Activated naive CD4-positive, alpha-beta T cell treated with anti-CD3 and anti-CD28 coated beads, Interleukin-2, amount 50 U/mL, for 72 hours (primary cell): ENCODE measurements at regions not wholly inside any gene's neighbourhood (a gene's known extent, or its start where the extent isn't known, plus 50 kb on each side); places are given as distances from the start of the nearest gene placed in this dataset.

ENCODE experiments used
- ATAC-seq, 2 donors: fragments of 150-1000 bp; cut with Tn5 transposase; 2 replicates each; pipeline ENCODE4 v1.10.0; 2021; ENCODE audit warnings: mild to moderate bottlenecking in 2 of 2, moderate library complexity in 2 of 2
- DNase-seq, 2 donors: peaks; one replicate each; pipeline ENCODE4 v3.0.0; 2021 to 2022; ENCODE audit warnings: low spot score in 2 of 2
- H3K27ac Mint-ChIP-seq, 2 donors: one replicate each; pipeline ENCODE4 v1.8.0; 2022; ENCODE audit warnings: mild to moderate bottlenecking in 2 of 2, mixed read lengths in 2 of 2
- H3K36me3 Mint-ChIP-seq, 2 donors: one replicate each; pipeline ENCODE4 v1.8.0; 2022; ENCODE audit warnings: mixed read lengths in 2 of 2
- H3K9me3 Mint-ChIP-seq, 2 donors: one replicate each; pipeline ENCODE4 v1.8.0; 2022; ENCODE audit warnings: mixed read lengths in 2 of 2

DNA sequence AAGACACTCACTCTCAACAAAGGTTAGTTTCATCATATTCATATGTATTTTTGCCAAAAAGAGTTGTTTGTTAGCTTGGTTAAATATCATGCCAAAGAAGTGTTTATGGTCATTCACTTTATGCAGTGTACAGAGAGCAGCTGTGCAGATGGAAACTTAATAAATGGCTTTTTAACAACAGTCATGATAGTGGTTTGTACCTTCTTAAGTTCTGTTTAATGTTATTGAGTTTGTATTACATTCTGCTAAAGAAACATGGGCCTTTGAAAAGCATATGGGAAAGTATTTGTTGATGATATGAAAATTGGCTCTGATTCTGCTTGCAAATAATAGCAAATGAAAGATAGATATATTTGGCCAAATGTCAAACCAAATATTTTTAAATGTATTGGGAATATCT, 607.3 kb downstream of the NCAM2 start:
- no peaks in the 10 kb centered on the region for H3K36me3 Mint-ChIP-seq
- ATAC-seq: no peak
- no peak for DNase-seq
- H3K27ac Mint-ChIP-seq: no peak overlapping the region
- peaks cover 16 to 17% of the 10 kb centered on the region in 2 donors for H3K9me3 Mint-ChIP-seq

GRCh38 chr21:21606041-21606440, 607.8 kb downstream of the NCAM2 start:
- DNase-seq (no peak), ATAC-seq (no peak)
- H3K9me3 Mint-ChIP-seq: peaks cover 14 to 16% of the 10 kb centered on the region in 2 donors
- H3K36me3 Mint-ChIP-seq: no peaks in the 10 kb centered on the region
- H3K27ac Mint-ChIP-seq: no peak overlapping the region

DNA sequence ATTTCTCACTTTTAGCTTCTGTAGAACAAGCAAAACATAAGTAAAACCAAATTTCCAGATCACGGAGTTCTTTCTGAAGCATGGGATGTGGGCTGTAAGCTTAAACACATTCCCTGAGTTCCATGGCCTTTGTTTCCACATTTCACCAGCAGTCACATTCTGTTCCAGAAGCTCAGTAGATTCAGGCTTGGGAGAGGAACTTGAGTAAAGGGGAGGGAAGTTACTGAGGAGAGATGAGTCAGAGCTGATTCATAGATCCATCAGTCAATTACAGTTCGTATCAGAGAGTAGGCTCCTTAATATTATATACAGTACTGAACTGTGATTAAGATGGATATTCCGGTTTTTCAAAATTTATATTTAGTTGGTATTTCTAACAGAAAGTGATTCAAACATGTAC, 614.3 kb downstream of the NCAM2 start:
- Mint-ChIP-seq H3K27ac (no peak overlapping the region), H3K9me3 (peaks cover 5 to 9% of the 10 kb centered on the region in 2 donors), H3K36me3 (no peaks in the 10 kb centered on the region)
- ATAC-seq (no peak), DNase-seq (no peak)

GRCh38 chr21:21614966-21615365, 616.8 kb downstream of the NCAM2 start:
- no peak for DNase-seq
- ATAC-seq: no peak
- Mint-ChIP-seq H3K9me3 (peaks cover 0 to 12% of the 10 kb centered on the region in 2 donors), H3K36me3 (no peaks in the 10 kb centered on the region), H3K27ac (no peak overlapping the region)

DNA sequence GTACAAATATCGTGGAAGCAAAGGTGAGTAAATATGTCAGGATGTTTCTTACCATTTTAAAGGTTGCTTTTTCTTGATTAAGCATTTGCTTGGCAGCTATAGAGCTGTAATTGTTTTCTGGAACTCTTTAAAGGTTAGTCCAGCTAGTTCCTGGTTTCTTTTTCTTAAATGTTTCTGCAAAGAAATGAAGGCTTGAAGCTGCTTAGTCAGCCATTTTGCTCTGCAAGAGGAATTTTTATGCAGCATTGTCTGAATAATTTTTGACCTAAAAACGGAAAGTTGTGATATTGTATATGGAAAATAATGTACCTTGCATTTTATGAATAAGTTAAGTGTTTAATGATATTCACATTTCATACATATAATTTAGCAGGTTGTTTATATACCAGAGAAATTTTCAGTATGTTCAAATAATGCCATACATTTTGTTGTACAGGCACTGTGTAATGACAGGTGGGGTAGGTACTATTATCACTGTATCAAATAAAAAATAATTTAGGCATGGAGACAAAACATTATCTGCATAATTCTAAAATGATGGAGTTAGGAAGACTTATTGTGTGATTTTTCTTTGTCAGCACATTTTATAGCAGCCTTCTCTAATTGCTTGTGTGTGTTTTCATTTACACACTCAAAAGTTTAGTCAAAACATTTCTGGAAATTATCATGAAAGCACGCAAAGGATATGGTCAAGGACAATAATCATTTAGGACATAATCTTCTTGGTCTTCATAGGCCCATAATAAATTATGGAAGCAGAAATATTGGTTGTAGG, 624.4 kb downstream of the NCAM2 start:
- ATAC-seq (no peak), DNase-seq (no peak)
- Mint-ChIP-seq H3K27ac (no peak overlapping the region), H3K36me3 (no peaks in the 10 kb centered on the region), H3K9me3 (peaks cover 7 to 18% of the 10 kb centered on the region in 2 donors)

- H3K36me3 Mint-ChIP-seq: no peaks in the 10 kb centered on the region
- no peak overlapping the region for H3K27ac Mint-ChIP-seq
- no peak for DNase-seq
- ATAC-seq: no peak
- H3K9me3 Mint-ChIP-seq: peaks cover 7 to 18% of the 10 kb centered on the region in 2 donors
Observed at GRCh38 chr21:21624674-21625073, 626.5 kb downstream of the NCAM2 start.

GRCh38 chr21:21631961-21632360, 633.8 kb downstream of the NCAM2 start:
- Mint-ChIP-seq H3K27ac (peak overlapping the region in 1 of 2 donors; percentile 10), H3K36me3 (peaks cover 0 to 5% of the 10 kb centered on the region in 2 donors), H3K9me3 (peaks cover 18 to 19% of the 10 kb centered on the region in 2 donors)
- ATAC-seq: no peak
- DNase-seq: no peak

GRCh38 chr21:21632926-21633325, 634.7 kb downstream of the NCAM2 start:
- peaks cover 22% of the 10 kb centered on the region in 2 donors for H3K9me3 Mint-ChIP-seq
- H3K36me3 Mint-ChIP-seq: peaks cover 0 to 5% of the 10 kb centered on the region in 2 donors
- no peak overlapping the region for H3K27ac Mint-ChIP-seq
- DNase-seq (no peak), ATAC-seq (no peak)

DNA sequence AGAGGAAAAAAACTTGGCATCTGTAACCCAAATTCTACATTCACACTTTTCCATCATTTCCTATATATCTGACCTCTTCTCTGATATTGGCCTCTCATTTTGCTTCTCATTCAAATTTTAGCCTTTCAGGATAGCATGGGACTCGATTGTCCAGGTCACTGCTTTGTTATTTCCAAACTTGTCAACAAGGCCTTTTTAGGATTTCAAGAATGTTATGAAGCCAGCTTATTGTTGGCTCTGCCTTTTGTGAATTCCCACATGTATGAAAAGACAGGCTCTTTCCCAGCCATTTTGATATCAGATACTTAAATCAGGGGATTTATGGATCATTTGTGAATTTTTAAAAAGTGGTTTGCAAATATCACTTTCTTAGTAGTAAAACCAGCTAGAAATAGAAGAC, 663.5 kb downstream of the NCAM2 start:
- Mint-ChIP-seq H3K27ac (no peak overlapping the region), H3K9me3 (peaks cover 10 to 15% of the 10 kb centered on the region in 2 donors), H3K36me3 (peaks cover 0 to 4% of the 10 kb centered on the region in 2 donors)
- ATAC-seq (no peak), DNase-seq (no peak)

DNA sequence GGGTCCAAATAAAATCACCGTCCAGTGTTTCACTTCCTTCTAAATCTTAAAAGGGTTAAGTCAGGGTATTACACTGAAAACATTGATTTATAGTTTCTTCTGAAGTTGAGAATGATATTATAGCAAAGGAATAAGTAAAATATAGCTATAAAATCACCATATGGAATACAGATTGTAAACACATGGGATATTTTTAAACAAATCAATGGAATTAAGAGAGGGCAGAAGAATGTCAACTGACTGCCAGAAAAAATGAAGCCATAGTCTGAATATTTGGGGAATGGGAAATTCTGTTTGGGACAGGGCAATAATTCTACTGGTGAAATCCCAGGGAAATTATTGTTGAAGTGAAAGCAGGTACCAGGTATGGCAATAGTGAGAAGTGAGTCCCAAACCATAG, 664.6 kb downstream of the NCAM2 start:
- H3K36me3 Mint-ChIP-seq: peaks cover 0 to 4% of the 10 kb centered on the region in 2 donors
- H3K9me3 Mint-ChIP-seq: peaks cover 10 to 15% of the 10 kb centered on the region in 2 donors
- no peak overlapping the region for H3K27ac Mint-ChIP-seq
- DNase-seq (no peak), ATAC-seq (no peak)

DNA sequence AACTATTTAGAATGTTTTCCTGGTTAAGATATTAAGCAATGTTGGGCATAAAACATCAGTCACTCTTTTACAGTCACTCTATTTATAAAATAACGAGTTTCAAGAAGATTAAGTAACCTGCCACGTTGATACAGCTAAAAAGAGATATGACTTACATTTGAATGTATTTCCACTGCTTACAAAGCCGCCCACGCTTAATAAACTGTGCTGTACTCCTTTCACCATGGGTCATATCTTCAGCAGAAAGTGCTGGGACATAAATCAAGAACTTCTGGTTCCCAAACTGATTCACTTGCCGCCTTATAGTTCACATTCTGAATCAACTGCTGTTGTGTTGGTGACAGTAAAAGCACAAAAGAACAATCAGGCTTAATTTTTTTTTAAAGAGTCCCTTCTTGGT, 666.7 kb downstream of the NCAM2 start:
- peaks cover 0 to 4% of the 10 kb centered on the region in 2 donors for H3K36me3 Mint-ChIP-seq
- DNase-seq (no peak), ATAC-seq (no peak)
- no peak overlapping the region for H3K27ac Mint-ChIP-seq
- peaks cover 10 to 15% of the 10 kb centered on the region in 2 donors for H3K9me3 Mint-ChIP-seq

- ATAC-seq: no peak
- Mint-ChIP-seq H3K27ac (no peak overlapping the region), H3K36me3 (peaks cover 0 to 4% of the 10 kb centered on the region in 2 donors), H3K9me3 (peaks cover 10 to 19% of the 10 kb centered on the region in 2 donors)
- no peak for DNase-seq
Observed at GRCh38 chr21:21666689-21667088, 668.5 kb downstream of the NCAM2 start.

- H3K36me3 Mint-ChIP-seq: no peaks in the 10 kb centered on the region
- H3K27ac Mint-ChIP-seq: no peak overlapping the region
- DNase-seq (no peak), ATAC-seq (no peak)
- peaks cover 10 to 11% of the 10 kb centered on the region in 2 donors for H3K9me3 Mint-ChIP-seq
Observed at GRCh38 chr21:21668198-21668597, 670.0 kb downstream of the NCAM2 start.

GRCh38 chr21:21673959-21674358, 675.8 kb downstream of the NCAM2 start:
- DNase-seq (no peak), ATAC-seq (no peak)
- peaks cover 18 to 22% of the 10 kb centered on the region in 2 donors for H3K9me3 Mint-ChIP-seq
- H3K27ac Mint-ChIP-seq: no peak overlapping the region
- H3K36me3 Mint-ChIP-seq: no peaks in the 10 kb centered on the region

- Mint-ChIP-seq H3K9me3 (peaks cover 17 to 24% of the 10 kb centered on the region in 2 donors), H3K36me3 (no peaks in the 10 kb centered on the region)
- ATAC-seq: no peak
Observed at GRCh38 chr21:21675601-21676000, 677.4 kb downstream of the NCAM2 start.

DNA sequence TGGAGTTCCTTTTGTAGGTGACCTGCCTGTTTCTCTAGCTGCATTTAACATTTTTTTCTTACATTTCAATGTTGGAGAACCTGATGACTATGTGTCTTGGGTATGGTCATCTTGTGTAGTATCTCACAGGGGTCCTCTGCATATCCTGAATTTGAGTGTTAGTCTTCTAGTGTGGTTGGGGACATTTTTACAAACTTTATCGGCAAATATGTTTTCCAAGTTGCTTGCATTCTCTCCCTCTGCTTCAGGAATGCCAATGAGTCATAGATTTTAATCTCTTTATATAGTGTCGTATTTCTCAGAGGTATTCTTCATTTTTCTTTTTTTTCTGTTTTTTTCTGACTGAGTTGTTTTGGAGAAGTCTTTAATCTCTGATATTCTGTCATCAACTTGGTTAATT, 684.0 kb downstream of the NCAM2 start:
- ATAC-seq (no peak), DNase-seq (no peak)
- H3K9me3 Mint-ChIP-seq: peaks cover 12 to 17% of the 10 kb centered on the region in 2 donors
- no peak overlapping the region for H3K27ac Mint-ChIP-seq
- H3K36me3 Mint-ChIP-seq: no peaks in the 10 kb centered on the region

More at GRCh38 chr21:21675601-21676000, 677.4 kb downstream of the NCAM2 start:
- H3K27ac Mint-ChIP-seq: no peak overlapping the region
- no peak for DNase-seq

GRCh38 chr21:21688889-21689288, 690.7 kb downstream of the NCAM2 start:
- ATAC-seq (no peak), DNase-seq (no peak)
- H3K36me3 Mint-ChIP-seq: no peaks in the 10 kb centered on the region
- no peak overlapping the region for H3K27ac Mint-ChIP-seq
- H3K9me3 Mint-ChIP-seq: peaks cover 6 to 10% of the 10 kb centered on the region in 2 donors

DNA sequence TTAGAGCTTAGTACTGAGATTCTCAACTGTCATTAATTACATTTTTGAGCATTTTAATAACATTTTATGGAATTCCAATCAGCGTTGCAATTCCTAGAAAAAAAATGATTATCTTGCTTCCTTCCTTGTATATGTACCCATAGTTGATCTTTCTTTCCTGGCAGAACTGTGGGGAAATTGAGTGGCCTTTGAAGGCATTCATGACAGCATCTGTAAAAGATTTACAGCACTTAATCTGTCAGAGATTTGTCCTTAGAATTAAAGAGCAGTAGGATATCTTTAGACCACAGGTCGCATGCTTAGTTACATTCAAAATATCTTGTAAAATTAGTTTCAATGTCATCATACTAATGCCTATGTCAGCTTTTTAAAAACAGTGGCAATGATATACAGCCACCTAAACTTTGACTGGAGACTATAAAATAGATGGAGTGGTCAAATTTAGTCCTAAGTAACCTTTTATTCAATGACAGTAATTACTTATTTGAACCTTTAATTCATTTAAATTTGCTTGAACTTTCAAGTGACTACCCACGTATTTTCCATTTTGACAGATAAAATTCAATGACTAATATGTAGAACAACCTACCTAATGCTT, 692.0 kb downstream of the NCAM2 start:
- ATAC-seq (no peak), DNase-seq (no peak)
- Mint-ChIP-seq H3K36me3 (no peaks in the 10 kb centered on the region), H3K27ac (no peak overlapping the region), H3K9me3 (peaks cover 6 to 10% of the 10 kb centered on the region in 2 donors)
